ENCODE measurements at regions not wholly inside any gene's neighbourhood (a gene's known extent, or its start where the extent isn't known, plus 50 kb on each side); places are given as distances from the start of the nearest gene placed in this dataset.

DNA sequence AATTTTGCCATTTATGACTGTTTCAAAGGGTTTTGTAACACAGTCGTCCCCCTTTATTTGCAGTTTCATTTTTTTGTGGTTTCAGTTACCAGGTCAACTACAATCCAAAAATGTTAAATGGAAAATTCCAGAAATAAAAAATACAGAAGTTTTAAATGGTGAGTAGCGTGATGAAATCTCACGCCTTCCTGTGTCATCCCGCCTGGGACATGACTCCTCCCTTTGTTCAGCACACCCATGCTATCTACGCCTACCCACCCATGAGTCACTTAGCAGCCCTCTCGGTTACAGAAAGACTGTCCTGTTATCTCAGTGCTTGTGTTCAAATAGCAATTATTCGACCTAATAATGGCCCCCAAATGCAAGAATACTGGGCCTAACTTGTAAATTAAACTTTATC, 765.3 kb upstream of the ADAMTS16 start:
- DNase-seq, result no peak

DNA sequence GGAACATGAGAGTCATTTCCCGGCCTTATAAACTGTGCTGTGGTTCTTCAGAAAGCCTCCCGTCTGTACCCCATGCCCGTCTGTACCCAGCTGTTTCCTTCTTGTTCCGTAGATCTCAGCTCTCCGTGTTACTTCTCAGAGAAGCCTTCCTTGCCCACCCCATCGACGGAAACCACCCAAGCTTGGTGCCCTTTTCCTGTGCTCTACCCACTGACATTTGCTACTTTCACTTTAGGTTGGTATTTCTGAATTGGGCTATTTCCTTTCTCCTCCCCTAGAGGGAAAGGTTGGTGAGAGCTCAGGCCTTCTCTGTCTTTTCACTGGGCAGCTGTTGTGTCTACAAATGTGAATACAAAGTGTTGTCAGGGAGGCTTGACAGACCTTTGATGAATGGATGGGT, 764.5 kb upstream of the ADAMTS16 start:
- no peak for DNase-seq

DNA sequence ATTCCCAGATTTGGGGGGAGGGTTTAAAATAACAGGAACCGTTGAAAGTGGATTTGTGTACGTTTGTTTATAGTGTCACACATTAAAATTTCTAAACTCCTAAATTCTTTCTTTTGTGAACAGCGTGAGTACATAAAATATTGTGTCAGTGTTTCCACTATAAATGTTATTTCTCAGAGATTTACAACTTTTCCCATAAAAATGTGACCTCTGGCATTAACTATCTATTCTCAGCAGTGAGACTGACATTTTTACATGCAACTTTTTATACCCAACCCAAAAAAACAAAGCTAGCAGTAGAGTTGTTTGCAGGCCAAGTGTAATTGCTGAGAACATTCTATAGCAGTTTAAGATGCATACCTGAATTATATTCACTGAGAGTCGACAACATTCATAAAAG, 757.0 kb upstream of the ADAMTS16 start:
- no peak for DNase-seq

DNA sequence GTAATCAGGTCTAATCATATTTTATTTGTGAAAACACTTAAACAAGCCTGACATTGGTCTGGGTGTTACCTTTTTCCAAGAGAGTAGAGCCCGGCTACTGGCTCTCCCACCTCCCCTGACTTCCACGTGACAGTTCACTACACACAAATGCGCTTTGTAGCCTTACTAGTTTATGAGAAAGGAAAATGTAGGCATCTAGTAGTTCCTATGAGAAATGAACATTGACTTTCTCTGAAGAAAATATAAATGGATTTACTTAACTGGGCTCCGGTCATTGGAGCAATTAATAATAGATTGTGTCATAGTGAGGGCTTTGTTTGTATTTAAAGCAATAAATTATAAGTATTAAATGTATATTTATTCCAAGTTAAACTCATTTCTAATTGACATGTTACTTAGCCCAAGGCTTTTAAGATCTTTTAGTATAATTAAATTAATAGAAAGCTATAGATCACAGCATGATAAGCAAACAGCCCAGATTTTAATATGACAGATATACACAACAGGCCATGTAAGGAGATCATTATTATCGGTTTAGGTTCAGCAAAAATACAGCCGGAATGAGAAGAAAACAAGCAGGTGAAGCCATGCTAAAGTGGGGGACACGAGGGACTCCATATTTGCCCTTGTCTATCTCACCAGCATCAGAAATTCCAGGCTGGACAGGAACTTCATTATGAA, 756.5 kb upstream of the ADAMTS16 start:
- DNase-seq, result no peak

DNA sequence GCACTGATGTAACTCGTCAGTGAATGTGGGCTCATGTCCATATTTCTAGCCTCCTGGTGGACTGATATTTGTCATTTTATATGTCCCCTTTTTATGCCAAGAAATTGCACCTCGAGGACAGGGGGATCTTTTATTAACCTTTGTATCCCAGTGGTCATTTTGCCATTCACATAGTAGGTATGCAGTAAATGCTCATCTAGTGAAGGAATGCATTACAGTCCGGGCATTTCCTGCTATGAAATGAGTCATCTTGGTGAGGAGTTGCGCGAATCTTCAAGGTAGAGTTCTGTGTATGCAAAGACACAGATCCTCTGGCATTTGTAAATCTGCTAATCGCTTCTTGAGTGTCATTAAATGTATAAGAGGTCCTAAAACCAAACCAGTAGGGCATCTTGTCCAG, 755.5 kb upstream of the ADAMTS16 start:
- no peak for DNase-seq

DNA sequence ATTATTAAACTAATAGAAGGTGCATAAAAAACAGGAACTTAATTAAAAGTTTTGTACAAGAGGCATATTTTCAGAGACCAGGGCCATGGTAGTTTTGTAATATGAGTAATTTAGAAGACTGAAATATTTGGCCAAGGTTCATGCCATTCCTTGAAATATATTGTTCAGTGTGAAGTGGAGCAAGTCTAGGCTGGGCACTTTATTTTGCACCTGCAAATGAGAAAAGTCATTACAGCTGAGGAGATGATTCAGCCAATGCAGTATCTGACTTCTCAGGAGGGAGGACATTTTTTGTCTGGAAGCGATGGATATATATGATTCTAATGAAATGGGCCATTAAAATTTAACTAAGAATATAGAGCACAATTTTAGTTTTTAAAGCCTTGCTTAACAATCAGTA, 754.0 kb upstream of the ADAMTS16 start:
- no peak for DNase-seq

DNA sequence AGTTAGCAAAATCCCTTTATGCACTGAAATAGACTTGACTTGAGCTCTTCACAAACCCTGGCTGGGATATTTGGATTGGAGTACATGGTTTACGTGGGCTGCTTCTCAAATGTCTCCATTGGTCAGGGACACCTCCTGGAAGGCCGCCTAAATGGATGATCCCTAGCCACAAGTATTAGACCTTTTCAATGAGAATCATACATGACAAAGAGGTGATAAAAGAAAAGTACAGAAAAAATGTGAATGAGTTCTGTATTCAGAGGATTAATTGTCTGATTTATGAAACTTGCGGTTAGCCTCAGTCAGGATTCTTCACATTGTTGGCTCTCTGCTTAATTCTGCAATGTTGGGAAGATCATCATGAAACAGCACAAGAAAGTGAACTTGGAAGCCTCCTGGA, 752.8 kb upstream of the ADAMTS16 start:
- no peak for DNase-seq

DNA sequence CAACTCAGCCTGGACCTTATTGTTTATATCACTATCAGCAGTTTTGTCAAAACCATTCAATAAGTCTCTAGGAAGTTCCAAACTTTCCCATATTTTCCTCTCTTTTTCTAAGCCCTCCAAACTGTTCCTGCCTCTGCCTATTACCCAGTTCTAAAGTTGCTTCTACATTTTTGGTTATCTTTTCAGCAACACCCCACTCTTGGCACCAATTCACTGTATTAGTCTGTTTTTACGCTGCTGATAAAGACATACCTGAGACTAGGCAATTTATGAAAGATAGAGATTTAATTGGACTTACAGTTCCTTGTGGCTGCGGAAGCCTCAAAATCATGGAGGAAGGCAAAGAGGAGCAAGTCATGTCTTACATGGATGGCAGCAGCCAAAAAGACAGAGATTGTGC, 744.4 kb upstream of the ADAMTS16 start:
- no peak for DNase-seq

DNA sequence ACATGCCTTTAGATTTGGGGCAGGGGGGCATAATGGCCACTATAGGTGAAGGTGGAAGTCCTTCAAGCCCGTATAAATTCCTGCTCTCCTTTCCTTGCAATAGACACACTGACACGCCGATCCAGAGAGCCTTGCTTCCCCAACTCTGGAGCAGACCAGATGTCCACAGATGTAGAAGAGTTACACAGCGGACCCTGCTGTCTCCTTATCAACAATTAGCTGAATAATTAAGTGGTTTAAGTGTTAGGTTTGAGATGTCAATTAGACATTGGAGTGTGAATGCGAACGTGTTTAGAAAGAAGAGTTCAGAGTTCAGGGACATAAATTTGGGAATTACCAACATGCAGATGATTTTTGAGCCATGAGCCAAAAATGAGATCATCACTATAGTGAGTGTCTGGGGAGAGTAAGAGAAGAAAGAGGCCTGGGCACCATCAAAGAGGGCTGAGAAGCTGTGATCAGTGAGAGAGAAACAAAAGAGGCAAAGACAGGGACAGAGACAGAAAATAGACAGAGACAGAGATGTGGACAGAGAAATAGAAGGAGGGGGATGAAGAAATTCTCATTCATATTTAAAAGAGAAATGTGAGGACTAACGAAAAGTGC, 734.4 kb upstream of the ADAMTS16 start:
- DNase-seq, result no peak

DNA sequence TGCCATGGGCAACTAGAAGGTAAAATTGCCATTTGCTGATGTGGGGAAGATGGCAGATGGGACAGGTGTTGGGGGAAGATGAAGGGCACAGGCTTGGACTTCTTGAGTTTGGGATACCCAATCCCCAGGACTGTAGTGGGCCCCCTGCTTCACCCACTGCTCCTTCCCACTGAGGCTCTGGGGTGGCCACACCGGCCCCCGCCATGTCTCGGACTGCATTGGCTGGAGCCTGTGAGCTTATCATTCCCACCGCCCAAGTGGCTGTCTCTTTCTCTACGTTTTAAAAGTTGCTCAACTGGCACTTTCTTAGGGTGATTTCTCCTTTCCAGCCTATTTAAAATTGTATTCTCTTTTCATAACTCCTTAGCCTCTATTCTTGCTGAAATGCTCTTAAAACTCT, 730.0 kb upstream of the ADAMTS16 start:
- DNase-seq, result no peak

DNA sequence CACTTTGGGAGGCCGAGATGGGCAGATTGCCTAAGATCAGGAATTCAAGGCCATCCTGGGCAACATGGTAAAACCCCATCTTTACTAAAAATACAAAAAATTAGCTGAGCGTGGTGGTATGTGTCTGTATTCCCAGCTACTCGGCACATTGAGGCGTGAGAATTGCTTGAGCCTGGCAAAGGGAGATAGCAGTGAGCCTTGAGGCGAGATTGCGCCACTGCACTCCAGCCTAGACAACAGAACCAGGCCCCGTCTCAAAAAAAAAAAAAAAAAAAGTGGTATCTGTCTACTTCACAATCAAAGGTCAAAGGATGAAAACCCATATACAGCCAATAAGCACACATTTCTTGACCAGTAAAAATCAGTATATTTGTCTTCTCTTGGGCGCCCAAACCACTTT, 728.5 kb upstream of the ADAMTS16 start:
- no peak for DNase-seq

DNA sequence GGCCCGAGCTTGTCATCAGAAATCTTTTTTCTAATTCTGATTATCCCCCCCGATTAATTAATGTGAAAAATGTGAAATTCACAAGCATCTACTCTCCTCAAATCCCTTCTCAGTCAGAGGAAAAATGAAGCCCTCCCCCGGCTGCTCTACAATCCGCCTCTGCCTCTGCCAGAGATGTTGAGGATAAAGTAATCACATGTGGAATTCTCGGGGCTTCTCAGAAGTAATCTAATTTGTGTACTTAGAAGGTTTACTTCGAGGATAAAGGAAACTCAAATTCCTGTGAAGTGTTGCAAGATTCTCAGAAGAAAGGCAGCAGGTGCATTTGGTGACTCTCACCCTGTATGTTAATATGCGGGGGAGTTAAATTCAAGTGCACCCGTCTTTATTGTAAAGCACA, 726.1 kb upstream of the ADAMTS16 start:
- no peak for DNase-seq

DNA sequence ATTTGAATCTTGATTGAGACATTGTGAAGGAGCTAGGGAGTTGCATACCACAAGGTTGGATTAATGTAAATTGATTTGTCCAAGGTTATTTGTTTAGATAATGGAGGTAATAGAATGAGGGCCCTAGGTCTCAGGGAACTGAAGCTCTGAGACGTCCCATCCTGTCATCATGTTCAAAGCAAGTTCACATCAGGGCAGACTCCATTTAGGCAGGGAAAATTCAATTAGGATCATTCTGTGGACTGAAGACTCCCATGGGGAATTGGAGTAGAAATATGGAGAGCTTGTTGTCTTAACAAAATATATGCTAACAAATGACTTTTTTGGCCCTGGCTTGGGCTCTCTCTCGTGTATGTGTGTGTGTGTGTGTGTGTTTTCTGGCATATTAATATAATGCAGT, 722.0 kb upstream of the ADAMTS16 start:
- DNase-seq, result no peak

DNA sequence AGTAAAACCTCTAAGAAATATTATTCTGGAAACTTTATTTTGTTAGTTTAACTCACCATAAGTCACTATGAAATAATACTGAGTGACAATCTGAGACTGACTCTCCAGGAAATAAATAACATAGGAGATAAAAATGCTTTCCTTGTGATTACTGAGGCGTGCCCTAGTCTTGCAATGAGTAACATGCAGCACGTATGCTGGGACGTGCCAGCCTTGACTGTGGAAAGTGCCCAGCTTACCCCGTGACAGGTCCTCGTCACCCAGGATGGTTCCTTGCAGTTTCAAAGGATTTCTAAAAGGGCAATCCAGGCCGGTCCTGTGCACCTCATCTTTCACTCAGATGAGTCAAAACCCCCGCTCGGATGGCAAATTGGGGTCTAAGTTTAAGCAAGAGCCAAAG, 720.8 kb upstream of the ADAMTS16 start:
- no peak for DNase-seq

DNA sequence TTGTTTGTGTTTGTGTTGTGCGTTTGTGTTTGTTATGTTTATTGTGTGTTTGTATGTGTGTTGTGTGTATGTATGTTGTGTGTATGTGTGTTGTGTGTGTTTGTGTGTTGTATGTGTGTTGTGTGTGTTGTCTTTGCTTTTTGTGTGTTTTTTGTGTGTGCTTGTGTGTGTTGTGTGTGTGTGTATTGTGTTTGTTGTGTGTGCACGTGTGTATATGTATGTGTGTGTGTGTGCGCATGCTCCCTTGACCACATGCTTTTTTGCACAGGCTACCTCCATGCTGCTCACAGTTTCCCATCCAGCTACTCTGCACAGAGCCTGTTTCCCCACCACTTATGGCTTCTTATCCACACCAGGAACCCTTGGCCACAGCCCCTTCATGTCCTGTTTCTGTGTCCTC, 720.0 kb upstream of the ADAMTS16 start:
- no peak for DNase-seq

DNA sequence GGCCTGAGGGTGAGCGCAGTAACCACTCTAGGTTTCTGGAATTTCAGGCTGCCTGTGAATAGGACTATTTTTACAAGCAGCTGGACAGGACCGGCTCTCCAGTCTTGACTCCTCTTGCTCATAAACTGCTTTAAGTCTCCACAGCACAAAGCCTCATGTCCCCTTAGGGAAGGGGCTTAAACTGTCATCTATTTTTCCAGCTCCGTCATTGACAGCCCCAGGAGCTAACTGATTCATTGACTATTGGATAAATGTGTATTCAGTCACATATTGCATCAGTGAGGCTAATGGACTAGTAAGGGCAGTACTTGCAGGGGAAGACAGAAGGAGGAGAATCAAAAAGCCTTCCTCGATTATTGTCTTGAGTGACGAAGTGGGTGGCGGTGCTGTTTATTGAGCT, 719.4 kb upstream of the ADAMTS16 start:
- no peak for DNase-seq

DNA sequence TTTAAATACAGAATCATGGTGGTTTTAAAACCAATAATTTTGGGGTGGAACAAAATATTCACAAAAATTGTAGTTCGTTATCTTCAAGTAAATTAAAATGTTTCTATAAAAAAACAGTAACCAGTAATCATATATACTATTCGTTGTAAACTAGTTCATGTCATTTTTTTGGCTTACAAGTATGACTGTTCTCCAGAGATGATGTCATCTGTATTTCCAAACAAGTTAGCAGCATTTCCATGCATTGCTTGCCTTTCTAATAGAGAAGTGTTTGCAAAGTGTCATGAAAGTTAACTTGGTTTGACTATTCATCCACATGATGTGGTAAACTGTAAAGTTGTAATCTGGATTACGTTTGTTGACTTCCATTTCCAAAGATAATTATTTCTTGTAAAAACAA, 717.9 kb upstream of the ADAMTS16 start:
- DNase-seq, result no peak

DNA sequence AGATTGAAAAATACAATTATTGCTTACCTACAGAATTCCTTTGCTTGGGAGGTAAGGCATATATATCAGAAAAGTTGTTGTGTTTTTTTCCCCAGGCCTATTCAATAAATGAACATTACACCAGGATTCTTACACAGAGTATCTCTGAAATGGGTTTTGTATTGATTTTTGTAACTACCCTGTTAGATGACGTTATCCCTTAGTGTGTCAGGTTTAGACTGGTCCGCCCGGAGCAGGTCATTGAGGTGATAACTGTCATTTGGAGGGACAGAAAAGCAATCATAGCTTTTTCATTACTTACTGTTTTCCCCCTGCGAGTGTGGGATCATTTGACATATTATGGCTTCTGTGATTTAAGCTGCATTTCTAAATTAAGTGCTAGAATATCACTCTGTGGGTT, 715.2 kb upstream of the ADAMTS16 start:
- DNase-seq, result no peak

DNA sequence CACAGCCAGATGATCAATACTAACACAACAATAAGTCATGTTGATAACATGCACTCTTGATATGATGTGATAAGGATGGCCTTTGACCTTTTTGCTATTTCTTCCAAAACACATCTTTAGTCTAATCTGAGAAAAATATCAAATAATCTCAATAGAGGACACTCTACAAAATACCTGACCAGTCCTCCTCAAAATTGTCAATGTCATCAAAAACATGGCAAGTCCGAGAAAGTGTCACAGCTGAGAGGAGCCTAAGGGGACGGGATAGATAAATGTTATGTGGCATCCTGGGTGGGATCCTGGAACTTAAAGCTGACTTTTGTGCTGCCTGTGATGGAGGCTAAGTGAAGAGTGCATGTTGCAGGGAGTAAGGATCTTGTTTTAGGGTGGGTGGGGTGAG, 699.6 kb upstream of the ADAMTS16 start:
- no peak for DNase-seq

DNA sequence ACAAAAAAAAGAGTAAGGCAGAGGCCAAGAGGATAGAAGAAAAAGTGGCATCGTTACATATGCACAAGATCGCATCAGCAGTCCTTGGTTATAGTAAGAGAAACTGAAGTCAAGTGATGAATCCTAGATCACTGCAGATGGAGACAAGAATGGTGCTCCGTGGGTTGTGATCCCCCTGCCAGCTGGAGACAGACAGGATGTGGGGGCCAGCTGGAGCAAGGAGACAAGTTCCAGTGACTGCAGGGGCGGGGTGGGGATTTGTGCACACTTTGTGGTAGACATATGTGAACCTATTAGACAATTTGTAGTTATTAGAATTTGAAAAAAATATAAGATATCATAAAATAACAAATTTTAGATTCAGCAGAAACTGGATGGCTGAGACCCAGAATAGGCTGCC, 697.9 kb upstream of the ADAMTS16 start:
- no peak for DNase-seq

DNA sequence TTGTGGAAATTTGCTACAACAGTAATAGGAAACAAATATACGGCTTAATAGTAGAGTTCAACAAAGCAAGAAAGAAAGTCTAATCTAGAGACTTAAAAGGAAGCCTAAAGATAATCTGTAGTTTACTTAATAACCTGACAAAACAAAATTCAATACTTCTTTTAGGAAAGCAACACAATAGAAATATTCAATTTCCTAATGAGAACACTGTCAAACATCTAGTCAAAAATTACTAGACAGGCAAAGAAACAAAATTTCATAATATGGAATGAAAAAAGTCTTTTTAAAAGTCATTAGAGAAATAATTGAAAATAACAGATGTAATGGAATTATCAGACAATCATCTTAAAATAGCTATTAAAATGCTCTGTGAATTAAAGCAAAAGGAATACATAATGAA, 692.5 kb upstream of the ADAMTS16 start:
- DNase-seq, result no peak

DNA sequence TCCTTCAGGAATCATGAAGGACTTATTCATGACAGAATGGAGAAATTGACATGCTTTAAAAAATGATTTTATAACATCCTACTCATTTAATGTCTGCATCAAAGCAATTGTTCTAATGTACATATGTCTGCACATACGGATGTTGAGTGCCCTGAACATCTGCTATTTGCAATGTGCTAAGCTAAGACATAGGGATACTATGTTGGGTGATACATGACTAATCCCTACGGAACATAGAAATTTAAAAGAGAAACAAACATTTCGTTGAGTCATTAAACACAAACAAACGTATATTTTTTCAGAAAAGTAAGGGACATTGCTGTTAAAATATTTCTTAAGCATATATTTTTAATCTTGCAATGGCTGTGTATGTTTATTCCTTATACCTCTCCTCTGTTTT, 686.5 kb upstream of the ADAMTS16 start:
- no peak for DNase-seq

DNA sequence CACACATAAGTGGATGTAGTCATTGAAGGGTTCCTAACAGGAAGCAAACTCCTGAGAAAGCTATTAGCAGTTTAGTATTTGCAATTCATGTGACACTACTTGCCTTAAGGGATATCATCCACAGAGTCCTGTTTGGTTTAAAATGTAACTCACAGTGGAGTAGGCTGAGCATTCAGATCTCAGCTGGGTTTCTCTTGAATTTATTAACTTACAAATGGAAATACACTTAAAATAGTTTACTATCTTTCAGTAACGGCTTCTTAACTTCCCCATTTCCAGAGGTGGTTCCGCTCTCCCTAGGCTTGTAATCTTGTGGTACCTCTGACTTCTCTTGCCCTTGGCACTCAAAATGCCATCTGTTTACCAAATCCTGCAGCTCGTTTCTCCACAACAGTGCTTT, 660.7 kb upstream of the ADAMTS16 start:
- no peak for DNase-seq
